Naive thymus-derived CD4-positive, alpha-beta T cell (primary cell): ENCODE measurements at regions not wholly inside any gene's neighbourhood (a gene's known extent, or its start where the extent isn't known, plus 50 kb on each side); places are given as distances from the start of the nearest gene placed in this dataset.

Experiments used
- ATAC-seq: fragments of 150-1000 bp; cut with Tn5 transposase; 2 replicates; pipeline ENCODE4 v1.10.0; 2021; ENCODE audit warnings: mild to moderate bottlenecking, moderate library complexity
- CTCF ChIA-PET: fragments of 350-600 bp; sonication (Branson Sonifier 250); formaldehyde crosslinking; loops from one replicate; lab custom pipeline; 2021; ENCODE audit warnings: antibody characterized with exemption; lab: Charles Lee
- POLR2A ChIA-PET: fragments of 350-600 bp; sonication (Branson Sonifier 250); formaldehyde crosslinking; loops from one replicate; lab custom pipeline; 2021; ENCODE audit warnings: antibody characterized with exemption, inconsistent platforms; lab: Charles Lee
- DNase-seq, 9 donors: peaks; one replicate each; pipeline versions ENCODE4 v3.0.0 to v3.0.0-alpha.2; 2020 to 2022; ENCODE audit warnings: mixed read lengths in 1 of 9
- H3K27ac ChIP-seq: one replicate; pipeline ENCODE4 v1.7.0; 2013; ENCODE audit warnings: mild to moderate bottlenecking, low read depth, low read length, moderate library complexity
- H3K27me3 ChIP-seq, 2 donors: one replicate each; pipeline ENCODE4 v1.7.0; 2013; ENCODE audit warnings: low read length in 2 of 2, mild to moderate bottlenecking in 2 of 2, moderate library complexity in 2 of 2; ENCODE audit not compliant: control insufficient read depth in 2 of 2, insufficient read depth in 2 of 2
- H3K36me3 ChIP-seq, 3 experiments: 1 replicate in 2 of 3; 2 replicates in 1 of 3; pipeline ENCODE4 v1.7.0; 2013; ENCODE audit warnings: low read length in 3 of 3, mild to moderate bottlenecking in 3 of 3, moderate library complexity in 1 of 3; ENCODE audit not compliant: insufficient read depth in 3 of 3, control insufficient read depth in 2 of 3
- H3K4me1 ChIP-seq, 2 donors: one replicate each; pipeline ENCODE4 v1.7.0; 2013; ENCODE audit warnings: low read length in 2 of 2, mild to moderate bottlenecking in 2 of 2, moderate library complexity in 1 of 2; ENCODE audit not compliant: control insufficient read depth in 2 of 2, insufficient read depth in 2 of 2
- H3K4me3 ChIP-seq: 2 replicates; pipeline ENCODE4 v1.7.0; 2013; ENCODE audit warnings: mild to moderate bottlenecking, low read length
- H3K9me3 ChIP-seq, 3 experiments: 1 replicate in 2 of 3; 2 replicates in 1 of 3; pipeline ENCODE4 v1.7.0; 2013; ENCODE audit warnings: low read length in 3 of 3; ENCODE audit not compliant: control insufficient read depth in 2 of 3
- H3K27ac Mint-ChIP-seq, 9 donors: one replicate each; pipeline ENCODE4 v1.8.0; 2020 to 2022; ENCODE audit warnings: mixed read lengths in 9 of 9, mild to moderate bottlenecking in 8 of 9, moderate library complexity in 5 of 9, inconsistent platforms in 2 of 9
- H3K27me3 Mint-ChIP-seq, 5 donors: one replicate each; pipeline ENCODE4 v1.8.0; 2021 to 2022; ENCODE audit warnings: mixed read lengths in 5 of 5, mild to moderate bottlenecking in 1 of 5
- H3K36me3 Mint-ChIP-seq, 5 donors: one replicate each; pipeline ENCODE4 v1.8.0; 2020 to 2022; ENCODE audit warnings: mixed read lengths in 5 of 5, mild to moderate bottlenecking in 3 of 5, inconsistent platforms in 1 of 5
- H3K4me1 Mint-ChIP-seq, 7 donors: one replicate each; pipeline ENCODE4 v1.8.0; 2020 to 2022; ENCODE audit warnings: mixed read lengths in 7 of 7, mild to moderate bottlenecking in 3 of 7, inconsistent platforms in 1 of 7
- H3K4me3 Mint-ChIP-seq, 10 donors: one replicate each; pipeline ENCODE4 v1.8.0; 2020 to 2022; ENCODE audit warnings: mild to moderate bottlenecking in 10 of 10, mixed read lengths in 10 of 10, moderate library complexity in 6 of 10, inconsistent platforms in 2 of 10
- H3K9me3 Mint-ChIP-seq, 11 donors: one replicate each; pipeline ENCODE4 v1.8.0; 2020 to 2022; ENCODE audit warnings: mixed read lengths in 11 of 11, mild to moderate bottlenecking in 4 of 11, inconsistent platforms in 1 of 11, moderate library complexity in 1 of 11
- intact Hi-C, 2 donors: fragments of 100-400 bp; cut with micrococcal nuclease; formaldehyde crosslinking; loops; one replicate each; pipeline ENCODE4 v1.15.1; 2023

GRCh38 chr5:89615839-89616518 lies 733.0 kb upstream of the MEF2C start:
- intact Hi-C loops, result no loop called here
- peaks cover 0 to 8% (median 5%) of the 10 kb centered on the region in 11 donors for H3K9me3 Mint-ChIP-seq
- no peaks in the 10 kb centered on the region for H3K9me3 ChIP-seq

GRCh38 chr5:89613222-89613956 lies 730.4 kb upstream of the MEF2C start:
- Mint-ChIP-seq H3K4me3 (no peak overlapping the region), H3K9me3 (peaks cover 0 to 8% (median 0%) of the 10 kb centered on the region in 11 donors), H3K27me3 (no peaks in the 10 kb centered on the region), H3K4me1 (no peaks in the 10 kb centered on the region), H3K36me3 (no peaks in the 10 kb centered on the region), H3K27ac (no peak overlapping the region)
- H3K36me3 ChIP-seq, result no peaks in the 10 kb centered on the region
- no peak overlapping the region for H3K4me3 ChIP-seq
- ChIA-PET POLR2A (no interaction called here), CTCF (no interaction called here)
- no peaks in the 10 kb centered on the region for H3K4me1 ChIP-seq
- H3K27ac ChIP-seq, result no peak overlapping the region
- no peaks in the 10 kb centered on the region for H3K9me3 ChIP-seq
- ATAC-seq (no peak), DNase-seq (no peak)
- intact Hi-C loops, result no loop called here
- H3K27me3 ChIP-seq, result no peaks in the 10 kb centered on the region

More at GRCh38 chr5:89615839-89616518, 733.0 kb upstream of the MEF2C start:
- Histone ChIP-seq H3K36me3 (no peaks in the 10 kb centered on the region), H3K4me1 (no peaks in the 10 kb centered on the region), H3K27ac (no peak overlapping the region), H3K4me3 (no peak overlapping the region), H3K27me3 (no peaks in the 10 kb centered on the region)
- Mint-ChIP-seq H3K36me3 (no peaks in the 10 kb centered on the region), H3K4me3 (no peak overlapping the region), H3K4me1 (no peaks in the 10 kb centered on the region), H3K27me3 (no peaks in the 10 kb centered on the region), H3K27ac (no peak overlapping the region)
- POLR2A ChIA-PET, result no interaction called here
- DNase-seq (no peak), ATAC-seq (no peak)
- CTCF ChIA-PET, result interaction anchor here (0.7 kb wide), 1 partner anchor 422 kb away, joined by 5 read pairs; no protein-coding TSS in a partner anchor

- no peaks in the 10 kb centered on the region for H3K9me3 ChIP-seq
- no peak overlapping the region for H3K4me3 ChIP-seq
- H3K36me3 Mint-ChIP-seq, result no peaks in the 10 kb centered on the region
- no peaks in the 10 kb centered on the region for H3K27me3 ChIP-seq
- H3K27me3 Mint-ChIP-seq, result no peaks in the 10 kb centered on the region
- H3K27ac ChIP-seq, result no peak overlapping the region
- no peaks in the 10 kb centered on the region for H3K4me1 Mint-ChIP-seq
- H3K9me3 Mint-ChIP-seq, result peaks cover 0 to 6% (median 0%) of the 10 kb centered on the region in 11 donors
- CTCF ChIA-PET, result no interaction called here
- H3K27ac Mint-ChIP-seq, result no peak overlapping the region
- DNase-seq (no peak), ATAC-seq (no peak)
- no peak overlapping the region for H3K4me3 Mint-ChIP-seq
- POLR2A ChIA-PET, result no interaction called here
- no peaks in the 10 kb centered on the region for H3K36me3 ChIP-seq
- no peaks in the 10 kb centered on the region for H3K4me1 ChIP-seq
- intact Hi-C loops, result no loop called here
These were observed 724.1 kb upstream of the MEF2C start for GRCh38 chr5:89606939-89607534.

- no peaks in the 10 kb centered on the region for H3K36me3 ChIP-seq
- ChIA-PET POLR2A (no interaction called here), CTCF (no interaction called here)
- Mint-ChIP-seq H3K4me3 (no peak overlapping the region), H3K27me3 (no peaks in the 10 kb centered on the region), H3K27ac (no peak overlapping the region), H3K9me3 (peaks cover 0 to 6% (median 0%) of the 10 kb centered on the region in 11 donors), H3K36me3 (no peaks in the 10 kb centered on the region), H3K4me1 (no peaks in the 10 kb centered on the region)
- H3K9me3 ChIP-seq, result no peaks in the 10 kb centered on the region
- H3K27me3 ChIP-seq, result no peaks in the 10 kb centered on the region
- no peak overlapping the region for H3K4me3 ChIP-seq
- intact Hi-C loops, result no loop called here
- no peak overlapping the region for H3K27ac ChIP-seq
- H3K4me1 ChIP-seq, result no peaks in the 10 kb centered on the region
- ATAC-seq (no peak), DNase-seq (no peak)
These were observed 721.4 kb upstream of the MEF2C start for GRCh38 chr5:89604342-89604741.

GRCh38 chr5:89601880-89602279 lies 718.9 kb upstream of the MEF2C start:
- CTCF ChIA-PET, result no interaction called here
- no peak overlapping the region for H3K27ac ChIP-seq
- no peak for ATAC-seq
- no peaks in the 10 kb centered on the region for H3K27me3 ChIP-seq
- no peak overlapping the region for H3K4me3 Mint-ChIP-seq
- H3K4me1 Mint-ChIP-seq, result no peaks in the 10 kb centered on the region
- H3K9me3 ChIP-seq, result no peaks in the 10 kb centered on the region
- POLR2A ChIA-PET, result no interaction called here
- no peaks in the 10 kb centered on the region for H3K36me3 Mint-ChIP-seq
- intact Hi-C loops, result no loop called here
- H3K27ac Mint-ChIP-seq, result no peak overlapping the region
- DNase-seq, result no peak
- H3K4me3 ChIP-seq, result no peak overlapping the region
- H3K9me3 Mint-ChIP-seq, result peaks cover 0 to 6% (median 0%) of the 10 kb centered on the region in 11 donors
- no peaks in the 10 kb centered on the region for H3K36me3 ChIP-seq
- H3K27me3 Mint-ChIP-seq, result no peaks in the 10 kb centered on the region
- no peaks in the 10 kb centered on the region for H3K4me1 ChIP-seq

GRCh38 chr5:89597878-89598277 lies 714.9 kb upstream of the MEF2C start:
- Mint-ChIP-seq H3K9me3 (peaks cover 0 to 4% (median 0%) of the 10 kb centered on the region in 11 donors), H3K27ac (no peak overlapping the region), H3K27me3 (no peaks in the 10 kb centered on the region), H3K4me1 (no peaks in the 10 kb centered on the region), H3K36me3 (no peaks in the 10 kb centered on the region), H3K4me3 (no peak overlapping the region)
- no peak for DNase-seq
- Histone ChIP-seq H3K4me3 (no peak overlapping the region), H3K4me1 (no peaks in the 10 kb centered on the region), H3K27me3 (no peaks in the 10 kb centered on the region), H3K36me3 (no peaks in the 10 kb centered on the region), H3K27ac (no peak overlapping the region), H3K9me3 (no peaks in the 10 kb centered on the region)
- intact Hi-C loops, result no loop called here
- POLR2A ChIA-PET, result no interaction called here
- CTCF ChIA-PET, result no interaction called here
- ATAC-seq, result no peak
